Pancreas (tissue), 10 donors: ENCODE measurements at regions not wholly inside any gene's neighbourhood (a gene's known extent, or its start where the extent isn't known, plus 50 kb on each side); places are given as distances from the start of the nearest gene placed in this dataset.

Experiments used
- ATAC-seq, 4 donors: fragments of 200-7000 bp; cut with Tn5 transposase; one replicate each; pipeline versions ENCODE4 v1.8.0 to v1.9.1; 2020; ENCODE audit warnings: mild to moderate bottlenecking in 4 of 4, moderate library complexity in 4 of 4
- DNase-seq, 6 donors: peaks; one replicate each; pipeline ENCODE4 v3.0.0-alpha.2; 2020
- FAIRE-seq: peaks from 2 replicates; lab custom pipeline; 2012; peaks lifted over from hg19 to GRCh38; lab: Jason Lieb, UNC
- H3K27ac ChIP-seq, 4 donors: fragments of 200-600 bp; sonication (generic); 1 replicate in 3 of 4; 2 replicates in 1 of 4; pipeline versions ENCODE4 v1.5.0 to v1.8.0; 2020
- H3K27me3 ChIP-seq, 4 donors: fragments of 200-600 bp; one replicate each; pipeline ENCODE4 v1.8.0; 2021
- H3K36me3 ChIP-seq, 3 donors: fragments of 200-600 bp; sonication (generic) in 1 of 3; one replicate each; pipeline versions ENCODE4 v1.5.0 to v1.8.0; 2020 to 2021
- H3K4me1 ChIP-seq, 3 donors: fragments of 200-600 bp; one replicate each; pipeline ENCODE4 v1.8.0; 2021
- H3K4me3 ChIP-seq, 4 donors: fragments of 200-600 bp; sonication (generic) in 2 of 4; one replicate each; pipeline versions ENCODE4 v1.5.0 to v1.8.0; 2020 to 2021
- H3K9me3 ChIP-seq, 4 donors: fragments of 200-600 bp; one replicate each; pipeline ENCODE4 v1.8.0; 2021
- CTCF ChIP-seq, 4 donors: fragments of 200-600 bp; sonication (generic) in 3 of 4; IDR thresholded peaks; one replicate each; pipeline versions ENCODE4 v1.5.0 to v1.8.0; 2021; ENCODE audit warnings: antibody characterized with exemption in 4 of 4
- WGBS, 2 donors: extraction: QIAGEN DNeasy Blood & Tissue Kit; methylation state at CpG; one replicate each; pipeline ENCODE4 v1.1.7; 2013; 5-methylcytosine and 5-hydroxymethylcytosine counted together
- intact Hi-C, 3 donors: fragments of 100-400 bp; cut with DNase I; formaldehyde crosslinking; loops; one replicate each; pipeline versions ENCODE4 v1.11.1 to v1.14.2; 2022
- donor health status: healthy with polysubstance abuse.
- donor health status: DM: no; HTN: no; CAD: no; lungs with moderate emphysema.
- donor health status: DM: no; HTN: no; CAD: no.
- donor health status: control.
- donor health status: control.
- donor health status: Bipolar disorder and iron deficiency.
- donor health status: DM: yes; HTN: yes; CAD: no.
- donor health status: DM: no; HTN: no; CAD: no.
- donor health status: DM: no; HTN: no; CAD: no.
- donor health status: DM: yes; HTN: yes; CAD: no.

GRCh38 chr5:52725808-52726207 lies 61.9 kb upstream of the ITGA1 start:
- DNase-seq (peak in 3 of 6 donors; percentile 10 to 38 (median 19)), ATAC-seq (peak in 3 of 4 donors; percentile 29 to 69 (median 45)), FAIRE-seq (no peak)
- Histone ChIP-seq H3K4me1 (peaks cover 3 to 11% (median 3%) of the 10 kb centered on the region in 3 donors), H3K27ac (peak overlapping the region in 2 of 4 donors; percentile 8 to 48), H3K36me3 (no peaks in the 10 kb centered on the region), H3K27me3 (no peaks in the 10 kb centered on the region), H3K4me3 (no peak overlapping the region), H3K9me3 (no peaks in the 10 kb centered on the region)
- TF ChIP-seq CTCF (IDR thresholded peaks at IDR 0.05), result no peak
- intact Hi-C loops, result no loop called here
- WGBS, 2 donors, result 13 to 16% methylated on average over 3 of the region's 3 CpGs

- no peak for TF ChIP-seq CTCF (IDR thresholded peaks at IDR 0.05)
- ATAC-seq (no peak), FAIRE-seq (no peak), DNase-seq (no peak)
- H3K9me3 ChIP-seq, result no peaks in the 10 kb centered on the region
- intact Hi-C loops, result no loop called here
- peak overlapping the region in 1 of 4 donors; percentile 9 for H3K27ac ChIP-seq
- H3K27me3 ChIP-seq, result no peaks in the 10 kb centered on the region
- peaks cover 3 to 11% (median 3%) of the 10 kb centered on the region in 3 donors for H3K4me1 ChIP-seq
- no peaks in the 10 kb centered on the region for H3K36me3 ChIP-seq
- no peak overlapping the region for H3K4me3 ChIP-seq
These were observed 60.7 kb upstream of the ITGA1 start for GRCh38 chr5:52727020-52727419.

GRCh38 chr5:52727576-52727975 lies 60.1 kb upstream of the ITGA1 start:
- DNase-seq (no peak), FAIRE-seq (no peak), ATAC-seq (peak in 3 of 4 donors; percentile 25 to 57 (median 48))
- intact Hi-C loops, result no loop called here
- H3K4me1 ChIP-seq, result peaks cover 3 to 11% (median 3%) of the 10 kb centered on the region in 3 donors
- no peaks in the 10 kb centered on the region for H3K27me3 ChIP-seq
- 27 to 32% methylated on average over 6 of the region's 6 CpGs for WGBS, 2 donors
- no peak overlapping the region for H3K4me3 ChIP-seq
- H3K36me3 ChIP-seq, result no peaks in the 10 kb centered on the region
- H3K27ac ChIP-seq, result peak overlapping the region in 1 of 4 donors; percentile 9
- no peaks in the 10 kb centered on the region for H3K9me3 ChIP-seq
- TF ChIP-seq CTCF (IDR thresholded peaks at IDR 0.05), result no peak

GRCh38 chr5:52728224-52728623 lies 59.5 kb upstream of the ITGA1 start:
- Histone ChIP-seq H3K36me3 (no peaks in the 10 kb centered on the region), H3K4me1 (peaks cover 3 to 11% (median 3%) of the 10 kb centered on the region in 3 donors), H3K4me3 (no peak overlapping the region), H3K27me3 (no peaks in the 10 kb centered on the region), H3K27ac (no peak overlapping the region), H3K9me3 (no peaks in the 10 kb centered on the region)
- WGBS, 2 donors, result 93 to 96% methylated on average over 3 of the region's 3 CpGs
- FAIRE-seq (no peak), DNase-seq (no peak), ATAC-seq (no peak)
- TF ChIP-seq CTCF (IDR thresholded peaks at IDR 0.05), result no peak
- intact Hi-C loops, result no loop called here

- DNase-seq, result no peak
- no peak for ATAC-seq
- no peak for FAIRE-seq
- 78 to 87% methylated on average over 5 of the region's 5 CpGs for WGBS, 2 donors
- peaks cover 3 to 11% (median 3%) of the 10 kb centered on the region in 3 donors for H3K4me1 ChIP-seq
- no peaks in the 10 kb centered on the region for H3K9me3 ChIP-seq
- no peak for TF ChIP-seq CTCF (IDR thresholded peaks at IDR 0.05)
- intact Hi-C loops, result no loop called here
- H3K27ac ChIP-seq, result no peak overlapping the region
- no peaks in the 10 kb centered on the region for H3K27me3 ChIP-seq
- no peaks in the 10 kb centered on the region for H3K36me3 ChIP-seq
- no peak overlapping the region for H3K4me3 ChIP-seq
These were observed 59.0 kb upstream of the ITGA1 start for GRCh38 chr5:52728686-52729085.
